ENCODE measurements at regions not wholly inside any gene's neighbourhood (a gene's known extent, or its start where the extent isn't known, plus 50 kb on each side); places are given as distances from the start of the nearest gene placed in this dataset.

DNA sequence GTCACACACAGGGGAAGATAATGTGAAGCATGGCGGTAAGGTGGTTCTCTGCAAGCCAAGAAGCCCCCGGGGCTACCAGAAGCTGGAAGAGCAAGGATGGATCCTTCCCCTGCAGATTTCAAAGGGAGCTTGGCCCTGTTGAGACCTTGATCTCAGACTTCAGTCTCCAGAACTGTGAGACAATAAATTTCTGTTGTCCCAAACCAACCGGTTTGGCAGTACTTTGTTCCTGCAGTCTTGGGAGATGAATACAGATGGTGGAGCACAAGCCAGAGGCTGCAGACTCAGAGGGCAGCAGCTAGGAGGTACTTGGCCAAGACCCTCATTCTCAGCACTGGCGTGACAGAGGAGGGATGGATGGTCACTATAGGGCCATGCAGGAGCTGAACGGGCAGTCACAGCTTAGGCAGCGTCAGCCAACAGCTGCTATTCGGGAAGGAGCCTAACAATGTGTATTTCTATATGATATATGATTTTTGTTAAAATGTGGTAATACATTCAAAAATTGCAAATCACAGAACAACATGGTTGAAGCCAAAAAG, 387.3 kb downstream of the TNS3 start:
- H3K56ac ChIP-seq (ENCODE audit: extremely low read depth, insufficient read depth, low read length): no peak overlapping the region
- H4K20me1 ChIP-seq (ENCODE audit: insufficient read depth, low read length): no peaks in the 10 kb centered on the region
- H3K9me3 ChIP-seq (ENCODE audit: control insufficient read depth, insufficient read depth, low read length): no peaks in the 10 kb centered on the region
- H4K5ac ChIP-seq (ENCODE audit: low read depth, low read length): no peak overlapping the region
- no peak overlapping the region for H3K23ac ChIP-seq (ENCODE audit: low read depth, low read length)
- no peak overlapping the region for H2BK15ac ChIP-seq (ENCODE audit: low read depth, low read length)
- H3K36me3 ChIP-seq (ENCODE audit: control insufficient read depth, insufficient read depth, low read length): no peaks in the 10 kb centered on the region
- no peak overlapping the region for H3K27ac ChIP-seq (ENCODE audit: insufficient read depth, low read length)
- H3K79me1 ChIP-seq (ENCODE audit: low read depth in 1 of 2, low read length in 2 of 2): no peaks in the 10 kb centered on the region
- H3K9ac ChIP-seq (ENCODE audit: low read depth, low read length): no peak overlapping the region
- H3K9me1 ChIP-seq (ENCODE audit: insufficient read depth, low read length): no peaks in the 10 kb centered on the region
- no TSS peak for BruUV-seq (replicated peaks)
- ChIA-PET CTCF (no interaction called here), POLR2A (ENCODE audit: unreplicated experiment) (no interaction called here)
- dilution Hi-C loops (cut with HindIII; ENCODE audit: low sequenced_read_pairs, unreplicated experiment) (no loop called here), in situ Hi-C loops (cut with MboI; ENCODE audit: low sequenced_read_pairs) (no loop called here), intact Hi-C loops (cut with micrococcal nuclease) (no loop called here)
- H4K8ac ChIP-seq (ENCODE audit: low read depth in 2 of 2, low read length in 2 of 2): no peak overlapping the region
- no peak overlapping the region for H3K4me3 ChIP-seq (ENCODE audit: insufficient read depth, low read depth, low read length)
- no peak overlapping the region for H2BK20ac ChIP-seq (ENCODE audit: low read depth, low read length)
- H3K18ac ChIP-seq (ENCODE audit: low read depth, low read length): no peak overlapping the region
- 29% methylated on average over 1 of the region's 7 CpGs; no CpG with 5 or more reads in 1 of the 2 experiments for WGBS, 2 experiments (ENCODE audit: extremely low coverage in 2 of 2, insufficient read length in 1 of 2)
- no peak overlapping the region for H3K4ac ChIP-seq (ENCODE audit: low read depth, low read length)
- DNase-seq (no peak), ATAC-seq (ENCODE audit: low read depth) (no peak)
- H2AK5ac ChIP-seq (ENCODE audit: low read depth, low read length): no peak overlapping the region
- H3K4me2 ChIP-seq (ENCODE audit: low read depth, low read length): no peak overlapping the region
- TF ChIP-seq BHLHE40 (IDR thresholded peaks at IDR 0.05; ENCODE audit: low read depth, low read length) (no peak), NFE2L2 (IDR thresholded peaks at IDR 0.05; ENCODE audit: low read depth, low read length) (no peak), MXI1 (IDR thresholded peaks at IDR 0.05; ENCODE audit: borderline replicate concordance, low read depth, low read length) (no peak), MAFK (IDR thresholded peaks at IDR 0.05; ENCODE audit: low read depth, low read length) (no peak), RCOR1 (IDR thresholded peaks at IDR 0.05; ENCODE audit: insufficient replicate concordance, low read length) (no peak), POLR2A (IDR thresholded peaks at IDR 0.05; ENCODE audit: low read depth, low read length) (no peak), USF2 (IDR thresholded peaks at IDR 0.05; ENCODE audit: low read depth, low read length) (no peak), MAZ (IDR thresholded peaks at IDR 0.05; ENCODE audit: borderline replicate concordance, low read depth, low read length) (no peak), ELK1 (IDR thresholded peaks at IDR 0.05; ENCODE audit: borderline replicate concordance, low read depth, low read length) (no peak), CHD1 (IDR thresholded peaks at IDR 0.05; ENCODE audit: low read depth, low read length) (no peak), SMC3 (IDR thresholded peaks at IDR 0.05; ENCODE audit: low read depth, low read length) (no peak), RFX5 (IDR thresholded peaks at IDR 0.05; ENCODE audit: low read depth, low read length) (no peak), CEBPB (IDR thresholded peaks at IDR 0.05; ENCODE audit: low read depth, low read length) (no peak), RAD21 (IDR thresholded peaks at IDR 0.05; ENCODE audit: low read length) (no peak), CTCF (conservative IDR thresholded peaks at IDR 0.05; ENCODE audit: low read depth, low read length) (no peak), FOS (IDR thresholded peaks at IDR 0.05; ENCODE audit: low read depth, low read length) (no peak)
- peaks cover 62% of the 10 kb centered on the region for H3K27me3 ChIP-seq (ENCODE audit: control insufficient read depth, insufficient read depth, low read length)
- no peak overlapping the region for H2BK120ac ChIP-seq (ENCODE audit: low read depth, low read length)
- H2AFZ ChIP-seq (replicated peaks; ENCODE audit: low read length, poor library complexity): no peak overlapping the region
- no peak overlapping the region for H2AK9ac ChIP-seq (replicated peaks; ENCODE audit: low read depth, low read length, poor library complexity)
- no peaks in the 10 kb centered on the region for H3K4me1 ChIP-seq (ENCODE audit: control insufficient read depth, insufficient read depth, low read length)
- H2BK5ac ChIP-seq (ENCODE audit: low read depth, low read length, poor library complexity, severe bottlenecking): no peak overlapping the region
- H4K91ac ChIP-seq (ENCODE audit: insufficient read depth, low read depth, low read length): no peak overlapping the region
- no peak overlapping the region for H3K14ac ChIP-seq (replicated peaks; ENCODE audit: low read depth, low read length)

Measured in IMR-90 (cell line).